Lower lobe of right lung (tissue), 2 donors: ENCODE measurements at regions not wholly inside any gene's neighbourhood (a gene's known extent, or its start where the extent isn't known, plus 50 kb on each side); places are given as distances from the start of the nearest gene placed in this dataset.
"Not testable (repeated sequence)": the region's sequence is repeated elsewhere in the genome, so short reads cannot be mapped to it uniquely, and the experiment has no call there.

Source experiments
- ATAC-seq, 2 donors: fragments of 200-7000 bp; cut with Tn5 transposase; one replicate each; pipeline ENCODE4 v1.9.1; 2020 to 2022; ENCODE audit warnings: mild to moderate bottlenecking in 2 of 2, moderate library complexity in 2 of 2
- DNase-seq: peaks from one replicate; pipeline ENCODE4 v3.0.0-alpha.2; 2020
- H3K27ac ChIP-seq: fragments of 200-600 bp; one replicate; pipeline ENCODE4 v1.8.0; 2022
- H3K27me3 ChIP-seq: fragments of 200-600 bp; one replicate; pipeline ENCODE4 v1.8.0; 2022; ENCODE audit warnings: low read depth
- H3K36me3 ChIP-seq: fragments of 200-600 bp; one replicate; pipeline ENCODE4 v1.8.0; 2022; ENCODE audit warnings: mild to moderate bottlenecking
- H3K4me1 ChIP-seq: fragments of 200-600 bp; one replicate; pipeline ENCODE4 v1.8.0; 2022
- H3K4me3 ChIP-seq: fragments of 200-600 bp; one replicate; pipeline ENCODE4 v1.8.0; 2022; ENCODE audit warnings: mild to moderate bottlenecking
- H3K9me3 ChIP-seq: fragments of 200-600 bp; one replicate; pipeline ENCODE4 v1.8.0; 2022
- CTCF ChIP-seq: fragments of 200-600 bp; IDR thresholded peaks from one replicate; pipeline ENCODE4 v1.8.0; 2022; ENCODE audit warnings: antibody characterized with exemption, mild to moderate bottlenecking
- intact Hi-C: fragments of 100-400 bp; cut with DNase I; formaldehyde crosslinking; loops from one replicate; pipeline ENCODE4 v1.11.0; 2022
- donor health status: DM: no; HTN: yes; CAD: no; lungs with severe emphysema.

- H3K36me3 ChIP-seq: no peaks in the 10 kb centered on the region
- TF ChIP-seq CTCF: no peak
- intact Hi-C loops: no loop called here
- H3K9me3 ChIP-seq: no peaks in the 10 kb centered on the region
- DNase-seq (no peak), ATAC-seq (no peak)
- H3K4me1 ChIP-seq: no peaks in the 10 kb centered on the region
- no peak overlapping the region for H3K4me3 ChIP-seq
- no peaks in the 10 kb centered on the region for H3K27me3 ChIP-seq
- no peak overlapping the region for H3K27ac ChIP-seq
Observed at GRCh38 chr17:33952425-33952824, 302.7 kb upstream of the CCL2 start.

GRCh38 chr17:33954597-33954996 lies 300.5 kb upstream of the CCL2 start:
- Histone ChIP-seq H3K4me1 (no peaks in the 10 kb centered on the region), H3K9me3 (no peaks in the 10 kb centered on the region), H3K27ac (no peak overlapping the region), H3K36me3 (no peaks in the 10 kb centered on the region), H3K4me3 (no peak overlapping the region), H3K27me3 (no peaks in the 10 kb centered on the region)
- TF ChIP-seq CTCF: no peak
- DNase-seq (no peak), ATAC-seq (no peak)
- intact Hi-C loops: no loop called here

- Histone ChIP-seq H3K4me3 (no peak overlapping the region), H3K4me1 (no peaks in the 10 kb centered on the region), H3K36me3 (no peaks in the 10 kb centered on the region), H3K27ac (no peak overlapping the region), H3K9me3 (no peaks in the 10 kb centered on the region), H3K27me3 (no peaks in the 10 kb centered on the region)
- TF ChIP-seq CTCF: no peak
- intact Hi-C loops: no loop called here
- ATAC-seq (no peak), DNase-seq (no peak)
Observed at GRCh38 chr17:33955461-33955860, 299.6 kb upstream of the CCL2 start.

- H3K9me3 ChIP-seq, H3K36me3 ChIP-seq, intact Hi-C loops, H3K27me3 ChIP-seq, H3K4me1 ChIP-seq, H3K4me3 ChIP-seq, ATAC-seq, H3K27ac ChIP-seq, DNase-seq: not testable (repeated sequence)
Observed at GRCh38 chr17:33959098-33959497, 296.0 kb upstream of the CCL2 start.

- H3K36me3 ChIP-seq: no peaks in the 10 kb centered on the region
- no peak for TF ChIP-seq CTCF
- no peaks in the 10 kb centered on the region for H3K27me3 ChIP-seq
- H3K4me1 ChIP-seq: no peaks in the 10 kb centered on the region
- no peak overlapping the region for H3K27ac ChIP-seq
- ATAC-seq (no peak), DNase-seq (no peak)
- no peak overlapping the region for H3K4me3 ChIP-seq
- intact Hi-C loops: no loop called here
- H3K9me3 ChIP-seq: no peaks in the 10 kb centered on the region
Observed at GRCh38 chr17:33962857-33963655, 292.0 kb upstream of the CCL2 start.

- intact Hi-C loops: no loop called here
- DNase-seq: no peak
- no peak overlapping the region for H3K27ac ChIP-seq
- H3K27me3 ChIP-seq: no peaks in the 10 kb centered on the region
- H3K4me3 ChIP-seq: no peak overlapping the region
- peak; percentile 19 to 53 for ATAC-seq
- no peak for TF ChIP-seq CTCF
- H3K36me3 ChIP-seq: no peaks in the 10 kb centered on the region
- H3K9me3 ChIP-seq: no peaks in the 10 kb centered on the region
- no peaks in the 10 kb centered on the region for H3K4me1 ChIP-seq
Observed at GRCh38 chr17:33964344-33964979, 290.6 kb upstream of the CCL2 start.
